ENCODE measurements at regions not wholly inside any gene's neighbourhood (a gene's known extent, or its start where the extent isn't known, plus 50 kb on each side); places are given as distances from the start of the nearest gene placed in this dataset.
"Not testable (repeated sequence)": the region's sequence is repeated elsewhere in the genome, so short reads cannot be mapped to it uniquely, and the experiment has no call there.

DNA sequence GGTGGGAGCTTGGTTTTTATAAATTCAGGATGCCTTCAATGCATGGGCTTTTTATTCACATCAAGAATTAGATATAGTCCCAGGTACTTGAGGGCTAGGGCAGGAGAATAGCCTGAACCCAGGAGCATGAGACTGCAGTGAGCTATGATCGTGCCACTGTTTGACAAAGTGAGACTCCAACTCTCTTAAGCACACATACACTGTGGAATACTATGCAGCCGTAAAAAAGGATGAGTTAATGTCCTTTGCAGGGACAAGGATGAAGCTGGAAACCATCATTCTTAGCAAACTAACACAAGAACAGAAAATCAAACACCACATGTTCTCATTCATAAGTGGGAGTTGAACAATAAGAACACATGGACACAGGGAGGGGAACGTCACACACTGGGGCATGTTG, 470.0 kb downstream of the SETD4 start:
- not testable (repeated sequence) for TF ChIP-seq CTCF, POLR2A (IDR thresholded peaks at IDR 0.05)
